ENCODE measurements at regions not wholly inside any gene's neighbourhood (a gene's known extent, or its start where the extent isn't known, plus 50 kb on each side); places are given as distances from the start of the nearest gene placed in this dataset.
"Not testable (repeated sequence)": the region's sequence is repeated elsewhere in the genome, so short reads cannot be mapped to it uniquely, and the experiment has no call there.

DNA sequence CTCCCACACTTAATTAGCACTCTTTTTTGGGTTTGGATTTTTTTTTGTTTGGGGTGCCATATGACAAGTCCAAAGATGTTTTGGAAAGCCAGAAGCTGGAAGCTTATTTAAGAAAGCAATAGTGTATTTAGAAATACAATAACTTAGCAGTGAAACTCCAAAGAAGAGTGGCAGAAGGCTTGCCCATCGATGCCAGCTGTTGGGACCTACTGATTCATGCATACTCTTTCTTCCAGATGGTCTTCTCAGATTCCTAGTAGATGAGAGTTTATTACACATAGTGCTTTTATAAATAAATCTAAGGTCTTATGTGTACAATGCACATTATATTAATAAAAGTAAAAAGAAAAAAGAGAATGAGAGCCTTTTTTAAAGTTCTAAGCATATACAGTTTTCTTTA lies 374.6 kb downstream of the OSTF1 start:
- Mint-ChIP-seq H3K36me3 (no peaks in the 10 kb centered on the region), H3K27me3 (no peaks in the 10 kb centered on the region)

DNA sequence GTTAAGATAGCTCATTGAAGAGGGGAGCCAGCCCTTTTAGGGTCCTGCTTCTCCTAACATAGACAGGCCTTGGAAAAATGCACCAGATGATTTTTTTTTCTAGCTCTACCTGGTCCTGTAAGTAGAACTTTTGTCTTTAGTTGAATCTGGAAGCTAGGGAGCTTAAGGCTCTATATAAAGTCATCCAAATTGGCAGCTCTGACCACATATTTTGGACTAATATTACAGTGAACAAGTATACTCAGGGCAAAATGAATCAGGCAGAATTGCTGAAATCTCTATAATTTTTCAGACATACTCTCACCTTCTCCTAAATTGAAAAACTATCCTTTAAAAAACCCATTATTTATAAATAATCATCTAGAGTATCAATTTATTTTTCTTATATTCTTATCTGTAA lies 375.6 kb downstream of the OSTF1 start:
- Mint-ChIP-seq H3K27ac (no peak overlapping the region), H3K36me3 (no peaks in the 10 kb centered on the region), H3K9me3 (ENCODE audit: low read depth) (no peaks in the 10 kb centered on the region), H3K4me1 (no peaks in the 10 kb centered on the region), H3K27me3 (no peaks in the 10 kb centered on the region), H3K4me3 (no peak overlapping the region)
- DNase-seq (no peak), ATAC-seq (no peak)
- CTCF ChIA-PET = no interaction called here

More for the DNA sequence above, 374.6 kb downstream of the OSTF1 start:
- ATAC-seq (no peak), DNase-seq (no peak)
- Mint-ChIP-seq H3K27ac (no peak overlapping the region), H3K9me3 (ENCODE audit: low read depth) (no peaks in the 10 kb centered on the region), H3K4me3 (no peak overlapping the region), H3K4me1 (no peaks in the 10 kb centered on the region)
- CTCF ChIA-PET = no interaction called here

DNA sequence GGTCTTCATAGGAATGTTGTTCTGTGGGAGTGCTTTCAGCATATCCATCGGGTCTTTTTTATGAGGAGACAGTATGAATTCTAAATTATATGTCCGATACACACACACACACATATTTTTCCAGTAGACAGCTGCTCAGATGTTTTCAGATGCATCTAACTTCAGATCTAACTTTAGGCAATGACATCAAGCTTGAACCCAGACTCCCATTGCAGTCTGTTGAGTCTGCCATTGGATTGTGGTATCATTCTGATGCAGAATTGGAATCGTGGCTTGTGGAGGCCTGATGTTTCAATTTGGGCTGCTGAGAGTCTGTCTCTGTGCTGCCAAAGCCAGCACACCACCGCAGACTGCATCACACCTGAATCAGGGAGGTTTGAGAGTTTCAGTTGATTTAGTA lies 376.4 kb downstream of the OSTF1 start:
- CTCF ChIA-PET = no interaction called here
- no peak for ATAC-seq

DNA sequence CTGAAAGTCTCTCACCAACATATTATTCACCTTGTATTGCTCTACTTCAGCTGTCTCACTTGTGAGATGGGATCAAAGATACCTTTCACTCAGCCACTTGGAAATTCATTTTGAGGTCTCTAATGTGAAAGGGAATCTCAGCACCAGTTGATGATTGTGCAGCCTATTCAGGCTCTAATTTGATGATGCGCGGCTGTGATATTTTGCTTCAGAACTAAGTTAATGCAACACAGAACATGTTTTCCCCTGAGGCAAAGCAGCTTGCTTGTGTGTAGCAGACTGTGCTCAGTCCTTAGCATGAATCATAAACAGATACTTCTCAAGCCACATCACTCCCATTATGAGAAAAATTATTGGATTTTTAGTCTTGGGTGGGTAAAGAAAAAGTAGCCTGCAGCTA lies 378.8 kb downstream of the OSTF1 start:
- H3K27me3 Mint-ChIP-seq = peaks cover 4% of the 10 kb centered on the region
- CTCF ChIA-PET = no interaction called here
- no peak overlapping the region for H3K27ac Mint-ChIP-seq
- no peaks in the 10 kb centered on the region for H3K4me1 Mint-ChIP-seq
- no peaks in the 10 kb centered on the region for H3K36me3 Mint-ChIP-seq
- DNase-seq (no peak), ATAC-seq (no peak)
- H3K9me3 Mint-ChIP-seq (ENCODE audit: low read depth) = no peaks in the 10 kb centered on the region
- H3K4me3 Mint-ChIP-seq = no peak overlapping the region

More for the DNA sequence above, 376.4 kb downstream of the OSTF1 start:
- no peaks in the 10 kb centered on the region for H3K36me3 Mint-ChIP-seq
- no peak for DNase-seq
- no peaks in the 10 kb centered on the region for H3K27me3 Mint-ChIP-seq
- H3K4me3 Mint-ChIP-seq = no peak overlapping the region
- no peaks in the 10 kb centered on the region for H3K9me3 Mint-ChIP-seq (ENCODE audit: low read depth)
- no peak overlapping the region for H3K27ac Mint-ChIP-seq
- no peaks in the 10 kb centered on the region for H3K4me1 Mint-ChIP-seq

DNA sequence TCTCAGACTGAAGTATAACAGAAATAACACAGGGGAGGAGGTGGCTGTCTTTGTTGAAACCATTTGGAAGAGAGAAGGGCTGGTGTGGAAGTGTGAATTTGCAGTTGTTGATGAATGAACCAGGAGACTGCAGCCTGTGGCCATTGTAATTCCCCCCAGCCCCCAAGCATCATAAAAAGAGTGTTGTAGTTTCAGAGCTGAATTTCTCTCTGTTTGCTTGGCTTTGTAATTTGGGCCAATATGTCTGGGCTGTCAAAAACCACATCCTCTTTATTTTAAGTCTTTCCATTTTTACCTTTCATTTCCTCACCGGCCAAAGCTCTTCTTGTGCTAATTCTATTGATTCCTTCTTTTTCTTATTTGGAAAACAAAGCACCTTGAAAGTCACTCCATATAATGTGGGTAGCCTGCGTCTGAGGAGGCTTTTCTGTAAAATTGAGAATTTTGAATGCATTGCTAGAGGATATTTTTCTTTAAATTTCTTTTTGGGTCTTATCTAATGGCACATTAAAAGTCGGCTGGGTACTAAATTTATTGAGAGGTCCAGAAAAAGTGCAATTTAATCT lies 383.3 kb downstream of the OSTF1 start:
- Mint-ChIP-seq H3K4me1 (no peaks in the 10 kb centered on the region), H3K36me3 (no peaks in the 10 kb centered on the region), H3K4me3 (no peak overlapping the region), H3K27ac (no peak overlapping the region), H3K27me3 (peaks cover 4% of the 10 kb centered on the region), H3K9me3 (ENCODE audit: low read depth) (no peaks in the 10 kb centered on the region)
- ATAC-seq (no peak), DNase-seq (no peak)
- CTCF ChIA-PET = no interaction called here

DNA sequence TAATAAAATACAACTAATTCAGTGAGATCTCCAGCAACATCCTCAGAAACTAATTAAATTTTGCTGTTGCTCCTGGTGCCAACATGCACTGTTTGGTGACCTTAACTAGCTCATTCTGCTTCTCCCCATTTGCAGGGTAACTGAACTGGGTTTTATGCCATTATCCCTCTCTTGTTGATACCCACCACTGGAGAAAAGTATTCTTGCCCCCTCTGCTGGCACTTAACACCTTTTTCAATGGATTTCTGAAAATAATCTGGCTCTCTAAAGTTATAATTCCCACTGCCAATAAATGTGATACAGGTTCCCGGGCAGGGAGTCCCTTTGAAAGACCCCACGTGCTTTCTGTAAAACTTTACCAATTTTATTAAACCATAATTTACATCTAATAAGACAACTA lies 394.3 kb downstream of the OSTF1 start:
- Mint-ChIP-seq H3K9me3 (ENCODE audit: low read depth) (no peaks in the 10 kb centered on the region), H3K4me1 (no peaks in the 10 kb centered on the region), H3K27me3 (no peaks in the 10 kb centered on the region), H3K27ac (no peak overlapping the region), H3K4me3 (no peak overlapping the region), H3K36me3 (no peaks in the 10 kb centered on the region)
- ATAC-seq (no peak), DNase-seq (no peak)
- CTCF ChIA-PET = no interaction called here

DNA sequence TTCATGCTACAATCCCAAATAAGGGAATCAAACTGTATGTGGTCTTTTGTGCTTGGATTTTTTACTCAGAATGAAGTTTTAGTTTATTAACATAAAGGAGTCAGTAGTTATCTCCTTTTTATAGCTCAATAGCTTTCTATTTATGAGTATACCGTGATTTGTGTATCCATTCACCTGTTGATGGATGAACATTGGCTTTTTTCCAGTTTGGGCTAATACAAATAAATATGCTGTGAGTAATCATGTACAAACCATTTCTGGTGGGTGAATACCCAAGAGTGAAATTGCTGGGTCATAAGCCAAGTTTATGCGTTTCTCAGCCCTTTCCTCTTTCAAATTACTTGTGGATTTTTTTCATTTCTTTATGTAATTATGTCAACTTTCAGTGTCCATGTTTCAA lies 395.3 kb downstream of the OSTF1 start:
- DNase-seq (no peak), ATAC-seq (no peak)
- Mint-ChIP-seq H3K4me1 (no peaks in the 10 kb centered on the region), H3K9me3 (ENCODE audit: low read depth) (no peaks in the 10 kb centered on the region), H3K27me3 (no peaks in the 10 kb centered on the region), H3K27ac (no peak overlapping the region), H3K36me3 (no peaks in the 10 kb centered on the region), H3K4me3 (no peak overlapping the region)
- CTCF ChIA-PET = no interaction called here

DNA sequence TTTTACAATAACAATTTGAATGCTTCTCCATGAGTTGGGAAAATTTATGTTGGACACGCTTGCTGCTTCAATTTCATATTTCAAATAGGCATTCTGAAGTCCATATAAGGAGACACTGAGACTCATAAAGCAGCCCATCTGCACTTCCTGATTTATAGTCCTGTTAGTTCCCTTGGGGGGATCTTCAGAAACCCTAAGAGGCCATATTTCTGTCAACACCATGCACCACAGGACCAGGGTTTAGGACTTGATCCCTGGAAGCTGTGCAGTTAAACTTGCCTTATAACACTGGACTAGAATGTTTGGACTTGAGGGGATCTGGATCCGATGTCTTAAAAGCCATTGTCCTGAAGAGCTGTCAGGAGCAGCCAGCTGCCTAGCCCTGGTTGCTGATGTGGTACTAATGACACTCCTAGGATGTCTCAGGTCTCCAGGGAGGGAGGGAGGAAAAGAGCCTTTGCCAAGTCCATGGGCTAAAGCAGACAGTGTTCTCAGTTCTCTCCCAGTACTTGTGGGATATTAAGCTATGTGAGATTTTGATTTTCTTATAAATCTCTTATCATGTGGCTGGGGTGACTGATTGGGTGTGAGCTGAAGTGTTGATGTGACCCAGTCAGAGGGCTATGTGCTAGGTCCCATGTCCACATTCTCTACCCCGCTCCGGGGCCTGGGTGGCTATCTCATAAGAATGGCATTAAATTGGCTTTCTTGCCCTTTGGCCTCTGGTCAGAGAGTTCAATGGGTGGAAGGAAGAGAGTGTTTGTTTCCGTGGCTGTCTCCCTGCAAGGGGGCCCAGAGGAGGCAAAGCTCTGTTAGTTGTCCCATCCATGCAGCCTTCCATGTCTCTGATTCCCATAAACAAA lies 399.8 kb downstream of the OSTF1 start:
- ATAC-seq = no peak
- H3K27me3 Mint-ChIP-seq = no peaks in the 10 kb centered on the region
- H3K27ac Mint-ChIP-seq = no peak overlapping the region
- H3K36me3 Mint-ChIP-seq = no peaks in the 10 kb centered on the region
- H3K9me3 Mint-ChIP-seq (ENCODE audit: low read depth) = peaks cover 2% of the 10 kb centered on the region
- CTCF ChIA-PET = no interaction called here
- DNase-seq = no peak
- no peaks in the 10 kb centered on the region for H3K4me1 Mint-ChIP-seq
- H3K4me3 Mint-ChIP-seq = no peak overlapping the region

DNA sequence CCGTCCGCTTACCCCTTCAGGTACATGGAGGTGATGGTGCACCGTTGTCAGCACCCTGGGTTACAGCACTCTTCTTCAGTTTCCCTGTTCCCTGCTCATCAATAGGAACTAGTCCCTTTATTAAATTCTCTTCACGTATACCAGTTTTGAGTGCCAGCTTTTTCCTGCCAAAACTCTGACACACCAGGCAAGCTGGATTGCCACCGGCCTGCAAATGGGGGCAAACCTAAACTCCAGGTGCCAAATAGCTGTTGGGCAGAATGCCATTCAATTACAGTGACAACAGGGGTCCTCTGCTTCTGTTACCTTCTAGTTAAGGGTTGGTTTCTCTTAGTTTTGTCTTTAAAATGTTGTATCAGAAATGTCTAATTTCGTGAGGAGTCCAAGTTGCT lies 400.4 kb downstream of the OSTF1 start:
- DNase-seq (no peak), ATAC-seq (no peak)
- Mint-ChIP-seq H3K27me3 (no peaks in the 10 kb centered on the region), H3K36me3 (no peaks in the 10 kb centered on the region), H3K4me3 (no peak overlapping the region), H3K27ac (no peak overlapping the region), H3K4me1 (no peaks in the 10 kb centered on the region), H3K9me3 (ENCODE audit: low read depth) (peaks cover 2% of the 10 kb centered on the region)
- CTCF ChIA-PET = no interaction called here

DNA sequence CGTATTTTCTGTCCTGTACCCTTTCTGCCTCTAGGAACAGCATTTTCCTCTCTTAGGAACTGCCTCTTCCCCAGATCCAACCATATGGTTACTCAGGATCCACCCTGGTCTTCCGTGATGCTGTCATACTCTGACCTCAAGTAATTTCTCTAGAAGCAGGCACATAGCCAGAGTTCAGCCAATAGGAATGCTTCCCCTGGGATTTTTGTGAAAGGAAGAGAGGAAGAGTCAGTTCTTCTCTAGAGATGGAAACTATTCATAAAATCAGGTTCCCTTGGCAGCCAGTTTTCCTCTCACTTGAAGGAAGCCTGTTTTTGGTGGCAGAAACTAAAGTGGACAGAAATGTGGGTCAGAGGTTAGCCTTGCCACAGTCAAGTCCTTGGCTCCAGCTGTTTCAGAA lies 400.1 kb upstream of the PCSK5 start:
- CTCF ChIA-PET = no interaction called here
- DNase-seq (no peak), ATAC-seq (no peak)
- peaks cover 2% of the 10 kb centered on the region for H3K9me3 Mint-ChIP-seq (ENCODE audit: low read depth)
- H3K4me1 Mint-ChIP-seq = no peaks in the 10 kb centered on the region
- H3K27me3 Mint-ChIP-seq = no peaks in the 10 kb centered on the region
- no peak overlapping the region for H3K27ac Mint-ChIP-seq
- no peak overlapping the region for H3K4me3 Mint-ChIP-seq
- H3K36me3 Mint-ChIP-seq = no peaks in the 10 kb centered on the region

DNA sequence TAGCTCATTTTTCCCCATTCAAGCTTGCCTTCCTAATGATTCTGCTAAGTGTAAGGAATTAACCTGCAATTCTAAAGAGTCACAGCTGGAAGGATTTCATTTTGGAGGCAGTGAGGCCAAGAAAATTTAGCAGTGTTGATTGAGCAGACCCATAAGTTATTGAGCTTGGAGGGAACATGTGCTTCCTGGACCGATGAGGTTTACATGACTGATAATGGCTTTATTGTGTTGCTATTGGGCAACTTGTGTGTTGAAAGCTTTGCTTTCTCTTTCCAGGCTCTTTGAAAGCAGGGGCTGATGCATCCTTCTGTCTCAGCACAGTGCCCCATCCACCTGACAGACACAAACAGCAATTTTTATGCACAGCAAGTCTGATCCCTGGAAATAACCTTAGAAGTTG lies 398.9 kb upstream of the PCSK5 start:
- Mint-ChIP-seq H3K36me3 (no peaks in the 10 kb centered on the region), H3K27ac (no peak overlapping the region), H3K27me3 (no peaks in the 10 kb centered on the region), H3K4me3 (no peak overlapping the region), H3K9me3 (ENCODE audit: low read depth) (peaks cover 2% of the 10 kb centered on the region), H3K4me1 (no peaks in the 10 kb centered on the region)
- DNase-seq = no peak
- ATAC-seq = no peak
- CTCF ChIA-PET = no interaction called here

DNA sequence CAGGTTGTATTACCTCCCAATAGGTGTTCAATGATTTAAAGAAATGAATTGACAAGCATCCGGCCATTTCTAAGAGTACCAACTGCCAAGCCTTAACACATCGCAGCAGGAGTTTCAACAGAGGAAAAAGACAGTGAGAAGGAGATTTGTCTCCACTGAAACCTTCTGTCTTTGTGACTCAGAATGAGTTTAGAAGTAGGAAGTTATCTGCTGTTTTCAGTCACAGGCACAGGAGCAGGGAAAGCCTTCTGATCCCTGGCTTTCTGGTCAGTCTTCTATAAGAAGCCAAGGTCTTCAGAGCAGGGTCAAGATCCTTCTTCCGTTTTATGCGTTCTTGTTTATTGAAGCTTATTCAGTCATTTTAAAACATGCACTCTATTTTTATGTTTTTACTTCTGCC lies 390.7 kb upstream of the PCSK5 start:
- no peak overlapping the region for H3K27ac Mint-ChIP-seq
- H3K9me3 Mint-ChIP-seq (ENCODE audit: low read depth) = no peaks in the 10 kb centered on the region
- no peak for DNase-seq
- CTCF ChIA-PET = no interaction called here
- no peak overlapping the region for H3K4me3 Mint-ChIP-seq
- no peaks in the 10 kb centered on the region for H3K36me3 Mint-ChIP-seq
- H3K4me1 Mint-ChIP-seq = no peaks in the 10 kb centered on the region
- no peaks in the 10 kb centered on the region for H3K27me3 Mint-ChIP-seq
- ATAC-seq = no peak

DNA sequence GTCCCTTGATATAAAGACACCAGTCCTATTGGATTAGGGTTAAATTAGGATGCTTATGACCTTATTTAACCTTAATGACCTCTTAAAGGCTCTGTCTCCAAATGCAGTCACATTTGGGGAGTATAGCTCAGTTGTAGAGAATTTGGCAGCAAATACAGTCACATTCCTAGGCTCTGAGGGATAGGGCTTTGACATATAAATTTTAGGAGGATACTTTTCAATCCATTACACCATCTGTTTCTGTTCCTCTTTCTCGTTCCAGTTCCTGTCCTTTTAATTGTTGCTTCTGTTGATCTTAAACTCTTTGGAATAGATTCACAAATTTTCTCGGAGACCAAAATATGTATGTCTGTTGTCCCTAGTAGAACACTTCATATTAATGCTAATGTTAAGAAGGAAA lies 390.0 kb upstream of the PCSK5 start:
- CTCF ChIA-PET = no interaction called here
- Mint-ChIP-seq H3K4me1 (no peaks in the 10 kb centered on the region), H3K9me3 (ENCODE audit: low read depth) (no peaks in the 10 kb centered on the region), H3K27ac (no peak overlapping the region), H3K27me3 (no peaks in the 10 kb centered on the region), H3K4me3 (no peak overlapping the region), H3K36me3 (no peaks in the 10 kb centered on the region)
- DNase-seq (no peak), ATAC-seq (no peak)

DNA sequence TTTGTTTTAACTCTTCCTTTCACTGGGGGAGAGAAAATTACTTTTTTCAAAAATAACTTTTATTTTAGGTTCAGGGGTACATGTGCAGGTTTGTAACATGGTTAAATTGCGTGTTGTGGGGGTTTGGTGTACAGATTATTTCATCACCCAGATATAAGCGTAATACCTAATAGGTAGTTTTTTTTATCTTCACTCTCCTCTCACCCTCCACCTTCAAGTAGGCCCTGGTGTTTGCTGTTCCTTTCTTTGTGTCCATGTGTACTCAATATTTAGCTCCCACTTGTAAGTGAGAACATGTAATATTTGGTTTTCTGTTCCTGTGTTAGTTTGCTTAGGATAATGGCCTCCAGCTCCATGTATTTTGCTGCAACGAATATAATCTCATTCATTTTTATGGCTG lies 389.5 kb upstream of the PCSK5 start:
- ATAC-seq; H3K36me3 Mint-ChIP-seq; H3K9me3 Mint-ChIP-seq (ENCODE audit: low read depth); DNase-seq; H3K27ac Mint-ChIP-seq; H3K4me3 Mint-ChIP-seq; CTCF ChIA-PET; H3K27me3 Mint-ChIP-seq; H3K4me1 Mint-ChIP-seq: not testable (repeated sequence)

Data from activated CD8-positive, alpha-beta memory T cell treated with anti-CD3 and anti-CD28 coated beads, Interleukin-2, amount 10 ng/mL, durations not matched to agents 7 days and 5 days (primary cell).